ENCODE measurements at regions not wholly inside any gene's neighbourhood (a gene's known extent, or its start where the extent isn't known, plus 50 kb on each side); places are given as distances from the start of the nearest gene placed in this dataset.
"Not testable (repeated sequence)": the region's sequence is repeated elsewhere in the genome, so short reads cannot be mapped to it uniquely, and the experiment has no call there.

DNA sequence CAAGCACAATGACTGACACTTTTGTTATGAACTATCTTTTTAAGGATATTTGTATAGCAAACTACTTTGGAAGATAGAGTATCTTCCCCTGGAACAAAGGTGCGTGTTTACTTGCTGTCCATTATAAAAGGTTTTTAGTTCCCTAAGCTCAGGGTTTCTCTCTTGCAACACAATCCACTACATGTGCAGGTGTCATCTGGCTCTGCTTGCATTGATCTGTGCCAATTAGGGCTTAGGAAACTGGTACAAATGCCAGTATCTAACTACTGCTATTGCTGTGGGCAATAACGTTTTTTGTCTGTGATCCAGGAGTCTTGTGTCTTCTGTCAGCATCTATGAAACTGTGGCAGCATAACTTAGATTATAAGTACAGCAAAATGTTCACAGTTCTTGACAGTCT lies 68.3 kb upstream of the ABCD3 start:
- no peak for DNase-seq (ENCODE audit: extremely low spot score)
- CTCF ChIA-PET, result interaction anchor here (1.1 kb wide), 1 partner anchor 113 kb away, joined by 3 read pairs; no protein-coding TSS in a partner anchor
- TF ChIP-seq, protein P1, sequence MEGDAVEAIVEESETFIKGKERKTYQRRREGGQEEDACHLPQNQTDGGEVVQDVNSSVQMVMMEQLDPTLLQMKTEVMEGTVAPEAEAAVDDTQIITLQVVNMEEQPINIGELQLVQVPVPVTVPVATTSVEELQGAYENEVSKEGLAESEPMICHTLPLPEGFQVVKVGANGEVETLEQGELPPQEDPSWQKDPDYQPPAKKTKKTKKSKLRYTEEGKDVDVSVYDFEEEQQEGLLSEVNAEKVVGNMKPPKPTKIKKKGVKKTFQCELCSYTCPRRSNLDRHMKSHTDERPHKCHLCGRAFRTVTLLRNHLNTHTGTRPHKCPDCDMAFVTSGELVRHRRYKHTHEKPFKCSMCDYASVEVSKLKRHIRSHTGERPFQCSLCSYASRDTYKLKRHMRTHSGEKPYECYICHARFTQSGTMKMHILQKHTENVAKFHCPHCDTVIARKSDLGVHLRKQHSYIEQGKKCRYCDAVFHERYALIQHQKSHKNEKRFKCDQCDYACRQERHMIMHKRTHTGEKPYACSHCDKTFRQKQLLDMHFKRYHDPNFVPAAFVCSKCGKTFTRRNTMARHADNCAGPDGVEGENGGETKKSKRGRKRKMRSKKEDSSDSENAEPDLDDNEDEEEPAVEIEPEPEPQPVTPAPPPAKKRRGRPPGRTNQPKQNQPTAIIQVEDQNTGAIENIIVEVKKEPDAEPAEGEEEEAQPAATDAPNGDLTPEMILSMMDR (IDR thresholded peaks at IDR 0.05; ENCODE audit: control extremely low read depth, extremely low read depth, low read depth, missing control alignments), result no peak
- POLR2A ChIA-PET, result no interaction called here

DNA sequence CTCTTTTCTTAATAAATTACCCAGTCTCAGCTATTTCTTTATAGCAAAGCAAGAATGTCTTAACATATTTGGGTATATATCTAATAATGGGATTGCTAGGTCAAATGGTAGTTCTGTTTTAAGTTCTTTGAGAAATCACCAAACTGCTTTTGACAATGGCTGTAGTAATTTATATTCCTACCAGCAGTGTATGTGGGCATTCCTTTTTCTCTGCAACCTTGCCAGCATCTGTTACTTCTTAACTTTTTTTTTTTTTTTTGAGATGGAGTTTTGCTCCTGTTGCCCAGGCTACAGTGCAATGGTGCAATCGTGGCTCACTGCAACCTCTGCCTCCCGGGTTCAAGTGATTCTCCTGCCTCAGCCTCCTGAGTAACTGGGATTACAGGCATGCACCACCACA lies 69.8 kb upstream of the ABCD3 start:
- POLR2A ChIA-PET; CTCF ChIA-PET; DNase-seq (ENCODE audit: extremely low spot score): not testable (repeated sequence)

DNA sequence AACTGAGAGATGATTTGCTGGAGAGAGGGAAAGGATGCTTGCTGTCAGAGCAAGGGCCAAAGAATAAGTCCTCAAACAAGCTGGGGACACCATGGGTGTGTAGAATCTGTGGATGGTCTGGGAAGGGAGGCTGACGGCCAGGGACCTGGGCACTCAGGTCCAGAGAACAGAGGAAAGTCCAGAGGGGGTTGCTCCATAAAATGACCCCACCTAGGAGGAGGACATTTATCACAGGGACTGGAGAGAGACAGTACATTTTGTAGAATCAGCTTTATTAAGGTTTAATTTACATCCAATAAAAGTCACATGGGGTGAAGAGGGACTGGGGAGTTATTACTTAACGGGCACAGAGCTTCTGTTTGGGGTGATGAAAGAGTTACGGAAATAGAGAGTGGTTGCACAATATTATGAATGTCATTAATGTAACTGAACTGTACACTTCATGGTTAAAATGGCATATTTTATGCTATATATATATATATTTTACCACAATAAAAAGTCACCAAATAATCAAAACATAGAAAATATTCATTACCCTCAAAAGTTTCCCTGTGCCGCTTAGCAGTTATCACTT lies 73.0 kb upstream of the ABCD3 start:
- TF ChIP-seq, protein P1 (IDR thresholded peaks at IDR 0.05; ENCODE audit: control extremely low read depth, extremely low read depth, low read depth, missing control alignments), result no peak
- POLR2A ChIA-PET, result no interaction called here
- DNase-seq (ENCODE audit: extremely low spot score), result no peak
- CTCF ChIA-PET, result interaction anchor here (1.2 to 4.2 kb wide), 4 partner anchors 10 to 306 kb away, joined by 3 to 24 read pairs (median 6); no protein-coding TSS in a partner anchor

DNA sequence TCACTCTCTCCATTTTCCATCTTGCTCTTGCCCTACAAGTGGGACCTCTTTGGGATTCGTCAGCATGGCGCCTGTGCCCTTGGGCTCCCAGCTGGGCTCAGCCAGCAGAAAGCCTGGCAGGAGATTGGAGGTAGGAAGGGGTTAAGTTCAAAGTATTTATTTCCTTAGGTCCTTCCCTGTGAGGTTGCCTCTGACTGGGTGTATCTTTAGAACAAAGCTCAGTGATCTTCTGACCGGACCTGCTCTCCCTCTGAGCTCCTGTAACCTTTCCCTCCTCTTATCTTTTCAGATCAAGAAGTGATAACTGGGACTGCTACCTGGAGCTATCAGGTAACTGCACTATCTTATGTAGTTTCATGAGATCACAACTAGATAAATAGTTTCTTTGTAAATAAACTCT lies 75.8 kb upstream of the ABCD3 start:
- POLR2A ChIA-PET, result no interaction called here
- CTCF ChIA-PET, result interaction anchor here (1.1 to 5.4 kb wide), 4 partner anchors 8 to 303 kb away, joined by 3 to 24 read pairs (median 12); no protein-coding TSS in a partner anchor

DNA sequence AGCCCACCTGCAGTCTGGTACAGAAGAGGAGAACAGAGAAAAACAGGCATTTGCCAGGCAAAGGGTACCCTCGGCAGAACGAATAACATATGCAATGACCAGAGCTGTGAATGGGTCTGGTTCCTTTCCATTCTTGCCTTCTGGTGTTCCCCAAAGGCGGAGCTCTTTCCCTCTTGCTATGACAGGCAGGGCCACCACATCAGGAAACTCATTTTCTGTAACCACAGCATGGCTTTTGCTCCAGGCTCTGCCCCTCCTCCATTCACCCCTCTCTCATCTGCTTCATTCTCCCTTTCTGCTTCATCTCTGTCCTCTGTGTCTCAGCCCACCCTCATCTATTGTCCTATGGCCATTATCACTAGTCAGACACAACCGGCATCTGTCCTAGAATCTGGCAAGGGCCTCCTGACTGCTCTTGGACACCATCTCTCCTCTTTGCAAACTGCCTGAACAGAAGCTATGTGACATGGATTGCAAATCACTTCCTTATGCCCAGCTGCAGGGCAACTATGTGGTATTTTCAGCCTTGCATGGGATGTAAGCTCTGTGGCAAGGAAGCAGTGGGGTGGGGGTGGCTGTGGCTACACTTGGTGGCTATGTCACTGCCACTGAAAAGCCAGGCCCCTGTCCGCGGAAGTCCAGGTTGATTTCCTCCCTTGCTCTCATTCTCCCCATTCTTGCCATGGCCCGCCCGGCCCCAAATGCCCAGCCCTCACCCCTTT lies 78.8 kb upstream of the ABCD3 start:
- POLR2A ChIA-PET, result no interaction called here
- CTCF ChIA-PET, result interaction anchor here (1.1 to 5.4 kb wide), 5 partner anchors 277 to 314 kb away, joined by 4 to 22 read pairs (median 9); no protein-coding TSS in a partner anchor
- DNase-seq (ENCODE audit: extremely low spot score), result no peak
- TF ChIP-seq, protein P1 (IDR thresholded peaks at IDR 0.05; ENCODE audit: control extremely low read depth, extremely low read depth, low read depth, missing control alignments), result no peak

More for the DNA sequence above, 75.8 kb upstream of the ABCD3 start:
- TF ChIP-seq, protein P1 (IDR thresholded peaks at IDR 0.05; ENCODE audit: control extremely low read depth, extremely low read depth, low read depth, missing control alignments), result no peak
- no peak for DNase-seq (ENCODE audit: extremely low spot score)

DNA sequence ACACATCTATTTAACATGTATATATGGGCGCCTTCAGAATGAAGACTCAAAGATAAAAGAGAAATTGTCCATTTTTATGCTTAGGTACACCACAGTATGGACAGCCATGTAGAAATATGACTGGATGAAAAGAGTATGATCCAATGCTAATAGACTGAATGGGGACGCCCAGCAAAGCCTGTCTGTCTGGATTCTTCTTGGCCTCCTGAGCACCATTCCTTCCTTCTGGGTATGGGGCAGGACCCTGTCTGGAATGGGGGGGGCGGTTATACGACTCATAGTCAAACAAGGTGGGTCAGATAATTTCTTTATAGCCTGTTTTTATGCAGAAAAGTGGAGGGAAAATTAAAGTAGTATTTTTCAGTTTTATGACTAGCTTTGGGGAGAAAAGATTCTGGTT lies 81.2 kb upstream of the ABCD3 start:
- CTCF ChIA-PET, result interaction anchor here (0.7 to 9.4 kb wide), 10 partner anchors 10 to 315 kb away, joined by 3 to 165 read pairs (median 12); no protein-coding TSS in a partner anchor
- TF ChIP-seq, protein P1 (IDR thresholded peaks at IDR 0.05; ENCODE audit: control extremely low read depth, extremely low read depth, low read depth, missing control alignments), result no peak
- no peak for DNase-seq (ENCODE audit: extremely low spot score)
- POLR2A ChIA-PET, result no interaction called here

DNA sequence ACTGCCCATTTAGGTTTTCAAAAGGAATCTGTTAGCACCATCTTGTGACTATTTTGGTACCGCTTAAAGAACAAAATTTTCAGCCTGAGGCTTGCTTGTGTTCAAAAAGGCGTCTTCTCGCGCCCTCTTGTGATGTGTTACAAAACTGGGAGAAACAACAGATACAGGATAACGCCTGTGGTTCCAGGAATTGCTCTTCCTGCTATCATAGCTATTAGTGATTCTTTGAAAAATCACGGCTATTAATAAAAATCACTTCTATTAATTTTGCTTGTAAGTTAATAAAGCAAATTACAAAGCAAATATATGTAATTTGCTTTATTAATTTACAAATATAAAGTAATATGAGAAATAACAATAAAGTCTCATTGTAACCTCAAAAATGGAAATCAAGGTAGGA lies 82.2 kb upstream of the ABCD3 start:
- ChIA-PET CTCF (interaction anchor here (0.6 to 9.4 kb wide), 26 partner anchors 7 to 707 kb away, joined by 3 to 165 read pairs (median 7); no protein-coding TSS in a partner anchor), POLR2A (no interaction called here)

More for the DNA sequence above, 82.2 kb upstream of the ABCD3 start:
- DNase-seq (ENCODE audit: extremely low spot score), result peak; percentile 35
- TF ChIP-seq, protein P1 (IDR thresholded peaks at IDR 0.05; ENCODE audit: control extremely low read depth, extremely low read depth, low read depth, missing control alignments), result peak; percentile 77

Measured in GM10248 (cell line).